ENCODE measurements at regions not wholly inside any gene's neighbourhood (a gene's known extent, or its start where the extent isn't known, plus 50 kb on each side); places are given as distances from the start of the nearest gene placed in this dataset.

DNA sequence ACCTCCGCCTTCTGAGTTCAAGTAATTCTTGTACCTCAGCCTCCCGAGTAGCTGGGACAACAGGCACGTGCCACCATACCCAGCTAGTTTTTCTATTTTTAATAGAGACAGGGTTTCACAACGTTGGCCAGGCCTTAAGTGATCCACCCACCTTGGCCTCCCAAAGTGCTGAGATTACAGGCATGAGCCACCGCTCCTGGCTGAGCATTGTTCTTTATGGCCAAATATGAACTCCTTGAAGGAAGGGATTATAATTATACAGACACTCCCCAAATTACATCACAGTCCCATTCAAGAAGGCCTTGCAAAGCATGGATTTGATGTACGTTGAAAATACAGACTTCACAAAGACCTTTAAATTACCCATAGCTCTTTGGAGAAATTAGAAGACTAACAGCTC is 381.7 kb downstream of the TXNL1 start:
- CTCF ChIA-PET: interaction anchor here (0.6 kb wide), 1 partner anchor 840 kb away, joined by 5 read pairs; no protein-coding TSS in a partner anchor

DNA sequence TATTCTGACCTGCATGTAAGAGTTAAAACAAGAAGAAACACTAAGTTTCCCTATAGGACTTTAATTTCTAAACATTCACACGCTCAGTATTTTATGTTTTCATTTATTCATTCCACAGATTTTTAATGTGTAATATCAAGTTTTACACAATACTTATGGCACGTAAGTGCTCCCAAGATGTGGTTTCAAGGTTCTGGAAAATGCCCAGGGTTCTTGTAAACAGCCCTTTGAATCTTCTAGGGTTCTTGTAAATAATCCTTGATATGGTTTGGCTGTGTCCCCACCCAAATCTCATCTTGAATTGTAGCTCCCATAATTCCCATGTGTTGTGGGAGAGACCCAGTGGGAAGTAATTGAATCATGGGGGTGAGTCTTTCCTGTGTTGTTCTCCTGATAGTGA is 383.0 kb downstream of the TXNL1 start:
- POLR2A ChIA-PET: no interaction called here
- no peaks in the 10 kb centered on the region for H3K36me3 ChIP-seq (ENCODE audit: control insufficient read depth in 2 of 2, insufficient read depth in 1 of 2, low read length in 2 of 2)

More for the DNA sequence above, 381.7 kb downstream of the TXNL1 start:
- H3K9me3 ChIP-seq (ENCODE audit: control insufficient read depth, insufficient read depth, low read depth, low read length): no peaks in the 10 kb centered on the region
- no peaks in the 10 kb centered on the region for H3K4me1 ChIP-seq (ENCODE audit: control insufficient read depth, insufficient read depth, low read length)
- H3K27ac ChIP-seq (ENCODE audit: extremely low read depth, low read depth, low read length): no peak overlapping the region
- POLR2A ChIA-PET: no interaction called here
- H3K36me3 ChIP-seq (ENCODE audit: control insufficient read depth in 2 of 2, insufficient read depth in 1 of 2, low read length in 2 of 2): no peaks in the 10 kb centered on the region
- H3K4me3 ChIP-seq (ENCODE audit: low read depth, low read length): no peak overlapping the region
- TF ChIP-seq ZNF600 (tag by site-specific recombination; IDR thresholded peaks at IDR 0.05) (no peak), GLIS1 (tag by site-specific recombination; IDR thresholded peaks at IDR 0.05) (no peak), ZFP41 (tag by site-specific recombination; IDR thresholded peaks at IDR 0.05; ENCODE audit: borderline replicate concordance) (no peak), SALL2 (tag by site-specific recombination; IDR thresholded peaks at IDR 0.05; ENCODE audit: borderline replicate concordance) (no peak), ZNF174 (tag by site-specific recombination; IDR thresholded peaks at IDR 0.05) (no peak), ZNF354C (tag by site-specific recombination; IDR thresholded peaks at IDR 0.05; ENCODE audit: borderline replicate concordance, low read depth) (no peak), ZNF701 (tag by site-specific recombination; IDR thresholded peaks at IDR 0.05) (no peak)

More for the DNA sequence above, 383.0 kb downstream of the TXNL1 start:
- Histone ChIP-seq H3K9me3 (ENCODE audit: control insufficient read depth, insufficient read depth, low read depth, low read length) (no peaks in the 10 kb centered on the region), H3K4me3 (ENCODE audit: low read depth, low read length) (no peak overlapping the region), H3K4me1 (ENCODE audit: control insufficient read depth, insufficient read depth, low read length) (no peaks in the 10 kb centered on the region), H3K27ac (ENCODE audit: extremely low read depth, low read depth, low read length) (no peak overlapping the region)
- TF ChIP-seq KLF7 (tag by site-specific recombination; IDR thresholded peaks at IDR 0.05; ENCODE audit: borderline replicate concordance): no peak
- TF ChIP-seq ZNF23 (tag by site-specific recombination; IDR thresholded peaks at IDR 0.05; ENCODE audit: borderline replicate concordance): no peak
- no peak for TF ChIP-seq ZNF629 (tag by site-specific recombination; IDR thresholded peaks at IDR 0.05)
- TF ChIP-seq, protein P1, sequence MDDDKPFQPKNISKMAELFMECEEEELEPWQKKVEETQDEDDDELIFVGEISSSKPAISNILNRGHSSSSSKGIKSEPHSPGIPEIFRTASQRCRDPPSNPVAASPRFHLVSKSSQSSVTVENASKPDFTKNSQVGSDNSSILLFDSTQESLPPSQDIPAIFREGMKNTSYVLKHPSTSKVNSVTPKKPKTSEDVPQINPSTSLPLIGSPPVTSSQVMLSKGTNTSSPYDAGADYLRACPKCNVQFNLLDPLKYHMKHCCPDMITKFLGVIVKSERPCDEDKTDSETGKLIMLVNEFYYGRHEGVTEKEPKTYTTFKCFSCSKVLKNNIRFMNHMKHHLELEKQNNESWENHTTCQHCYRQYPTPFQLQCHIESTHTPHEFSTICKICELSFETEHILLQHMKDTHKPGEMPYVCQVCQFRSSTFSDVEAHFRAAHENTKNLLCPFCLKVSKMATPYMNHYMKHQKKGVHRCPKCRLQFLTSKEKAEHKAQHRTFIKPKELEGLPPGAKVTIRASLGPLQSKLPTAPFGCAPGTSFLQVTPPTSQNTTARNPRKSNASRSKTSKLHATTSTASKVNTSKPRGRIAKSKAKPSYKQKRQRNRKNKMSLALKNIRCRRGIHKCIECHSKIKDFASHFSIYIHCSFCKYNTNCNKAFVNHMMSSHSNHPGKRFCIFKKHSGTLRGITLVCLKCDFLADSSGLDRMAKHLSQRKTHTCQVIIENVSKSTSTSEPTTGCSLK (tag by site-specific recombination; IDR thresholded peaks at IDR 0.05): no peak
- TF ChIP-seq, protein P2, sequence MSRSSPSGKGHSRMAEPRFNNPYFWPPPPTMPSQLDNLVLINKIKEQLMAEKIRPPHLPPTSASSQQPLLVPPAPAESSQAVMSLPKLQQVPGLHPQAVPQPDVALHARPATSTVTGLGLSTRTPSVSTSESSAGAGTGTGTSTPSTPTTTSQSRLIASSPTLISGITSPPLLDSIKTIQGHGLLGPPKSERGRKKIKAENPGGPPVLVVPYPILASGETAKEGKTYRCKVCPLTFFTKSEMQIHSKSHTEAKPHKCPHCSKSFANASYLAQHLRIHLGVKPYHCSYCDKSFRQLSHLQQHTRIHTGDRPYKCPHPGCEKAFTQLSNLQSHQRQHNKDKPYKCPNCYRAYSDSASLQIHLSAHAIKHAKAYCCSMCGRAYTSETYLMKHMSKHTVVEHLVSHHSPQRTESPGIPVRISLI (tag by site-specific recombination; IDR thresholded peaks at IDR 0.05): no peak
- no peak for TF ChIP-seq ZFP37 (tag by site-specific recombination; IDR thresholded peaks at IDR 0.05)
- TF ChIP-seq KLF1 (tag by site-specific recombination; IDR thresholded peaks at IDR 0.05): no peak
- TF ChIP-seq ZNF416 (tag by site-specific recombination; IDR thresholded peaks at IDR 0.05): no peak
- TF ChIP-seq ZNF132 (tag by site-specific recombination; IDR thresholded peaks at IDR 0.05; ENCODE audit: borderline replicate concordance): no peak
- no peak for TF ChIP-seq ZNF837 (tag by site-specific recombination; IDR thresholded peaks at IDR 0.05)
- no peak for TF ChIP-seq ZNF114 (tag by site-specific recombination; IDR thresholded peaks at IDR 0.05)
- TF ChIP-seq, protein P3, sequence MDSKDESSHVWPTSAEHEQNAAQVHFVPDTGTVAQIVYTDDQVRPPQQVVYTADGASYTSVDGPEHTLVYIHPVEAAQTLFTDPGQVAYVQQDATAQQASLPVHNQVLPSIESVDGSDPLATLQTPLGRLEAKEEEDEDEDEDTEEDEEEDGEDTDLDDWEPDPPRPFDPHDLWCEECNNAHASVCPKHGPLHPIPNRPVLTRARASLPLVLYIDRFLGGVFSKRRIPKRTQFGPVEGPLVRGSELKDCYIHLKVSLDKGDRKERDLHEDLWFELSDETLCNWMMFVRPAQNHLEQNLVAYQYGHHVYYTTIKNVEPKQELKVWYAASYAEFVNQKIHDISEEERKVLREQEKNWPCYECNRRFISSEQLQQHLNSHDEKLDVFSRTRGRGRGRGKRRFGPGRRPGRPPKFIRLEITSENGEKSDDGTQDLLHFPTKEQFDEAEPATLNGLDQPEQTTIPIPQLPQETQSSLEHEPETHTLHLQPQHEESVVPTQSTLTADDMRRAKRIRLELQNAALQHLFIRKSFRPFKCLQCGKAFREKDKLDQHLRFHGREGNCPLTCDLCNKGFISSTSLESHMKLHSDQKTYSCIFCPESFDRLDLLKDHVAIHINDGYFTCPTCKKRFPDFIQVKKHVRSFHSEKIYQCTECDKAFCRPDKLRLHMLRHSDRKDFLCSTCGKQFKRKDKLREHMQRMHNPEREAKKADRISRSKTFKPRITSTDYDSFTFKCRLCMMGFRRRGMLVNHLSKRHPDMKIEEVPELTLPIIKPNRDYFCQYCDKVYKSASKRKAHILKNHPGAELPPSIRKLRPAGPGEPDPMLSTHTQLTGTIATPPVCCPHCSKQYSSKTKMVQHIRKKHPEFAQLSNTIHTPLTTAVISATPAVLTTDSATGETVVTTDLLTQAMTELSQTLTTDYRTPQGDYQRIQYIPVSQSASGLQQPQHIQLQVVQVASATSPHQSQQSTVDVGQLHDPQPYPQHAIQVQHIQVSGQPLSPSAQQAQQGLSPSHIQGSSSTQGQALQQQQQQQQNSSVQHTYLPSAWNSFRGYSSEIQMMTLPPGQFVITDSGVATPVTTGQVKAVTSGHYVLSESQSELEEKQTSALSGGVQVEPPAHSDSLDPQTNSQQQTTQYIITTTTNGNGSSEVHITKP (tag by site-specific recombination; IDR thresholded peaks at IDR 0.05): no peak
- TF ChIP-seq ZNF239 (tag by site-specific recombination; IDR thresholded peaks at IDR 0.05): no peak
- TF ChIP-seq ZNF707 (tag by site-specific recombination; IDR thresholded peaks at IDR 0.05): no peak
- no peak for TF ChIP-seq ZNF670 (tag by site-specific recombination; IDR thresholded peaks at IDR 0.05; ENCODE audit: low read depth)
- TF ChIP-seq MZF1 (tag by site-specific recombination; IDR thresholded peaks at IDR 0.05; ENCODE audit: borderline replicate concordance): no peak
- CTCF ChIA-PET: no interaction called here
